ENCODE measurements at regions not wholly inside any gene's neighbourhood (a gene's known extent, or its start where the extent isn't known, plus 50 kb on each side); places are given as distances from the start of the nearest gene placed in this dataset.
"Not testable (repeated sequence)": the region's sequence is repeated elsewhere in the genome, so short reads cannot be mapped to it uniquely, and the experiment has no call there.

DNA sequence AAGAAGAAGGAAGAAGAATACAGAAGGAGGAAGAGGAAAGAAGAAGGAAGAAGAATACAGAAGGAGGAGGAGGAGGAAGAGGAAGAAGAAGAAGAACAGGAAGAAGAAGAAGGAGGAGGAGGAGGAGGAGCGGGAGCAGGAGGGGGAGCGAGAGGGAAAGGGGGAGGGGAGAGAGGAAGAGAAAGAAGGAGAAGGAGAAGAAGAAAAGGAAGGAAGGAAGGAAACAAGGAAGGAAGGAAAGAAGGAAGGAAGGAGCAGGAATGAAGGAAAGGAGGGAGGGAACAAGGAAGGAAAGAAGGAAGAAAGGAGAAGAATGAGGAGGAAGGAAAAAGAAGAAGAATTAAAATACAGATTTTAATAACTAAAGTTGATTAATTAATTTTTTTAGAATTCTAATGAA, 82.5 kb upstream of the PTPN13 start:
- intact Hi-C loops (cut with DNase I), result no loop called here
- ATAC-seq (no peak), DNase-seq (ENCODE audit: low spot score) (no peak)

DNA sequence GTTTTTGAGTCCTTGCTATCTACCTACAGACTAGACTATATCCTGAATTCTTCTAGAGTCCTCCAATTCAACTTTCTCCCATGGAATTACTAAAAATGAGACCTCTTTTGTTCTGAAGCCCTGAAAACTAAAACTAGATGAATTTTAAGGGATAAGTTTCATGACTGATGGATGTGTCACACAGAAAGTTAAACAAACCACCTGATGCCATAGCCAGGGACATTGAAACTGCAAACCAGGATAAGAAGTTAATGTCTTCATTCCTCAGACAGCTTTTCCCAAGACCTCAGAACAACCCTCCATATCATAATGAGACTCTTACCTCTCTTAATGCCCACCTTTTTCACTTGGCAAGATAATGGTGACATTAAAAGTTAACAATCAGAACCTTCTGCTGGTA, 81.5 kb upstream of the PTPN13 start:
- DNase-seq (ENCODE audit: low spot score) (no peak), ATAC-seq (no peak)
- intact Hi-C loops (cut with DNase I), result no loop called here

DNA sequence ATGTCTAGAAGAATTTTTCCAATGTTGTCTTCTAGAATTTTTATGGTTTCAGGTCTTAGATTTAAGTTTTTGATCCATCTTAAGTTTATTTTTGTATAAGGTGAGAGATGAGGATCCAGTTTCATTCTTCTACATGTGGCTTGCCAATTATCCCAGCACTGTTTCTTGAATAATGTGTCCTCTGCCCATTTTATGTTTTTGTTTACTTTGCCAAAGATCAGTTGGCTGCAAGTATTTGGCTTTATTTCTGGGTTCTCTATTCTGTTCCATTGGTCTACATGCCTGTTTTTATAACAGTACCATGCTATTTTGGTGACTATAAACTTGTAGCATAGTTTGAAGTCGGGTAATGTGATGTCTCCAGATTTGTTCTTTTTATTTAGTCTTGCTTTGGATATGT, 78.2 kb upstream of the PTPN13 start:
- DNase-seq (ENCODE audit: low spot score); intact Hi-C loops (cut with DNase I); ATAC-seq: not testable (repeated sequence)

DNA sequence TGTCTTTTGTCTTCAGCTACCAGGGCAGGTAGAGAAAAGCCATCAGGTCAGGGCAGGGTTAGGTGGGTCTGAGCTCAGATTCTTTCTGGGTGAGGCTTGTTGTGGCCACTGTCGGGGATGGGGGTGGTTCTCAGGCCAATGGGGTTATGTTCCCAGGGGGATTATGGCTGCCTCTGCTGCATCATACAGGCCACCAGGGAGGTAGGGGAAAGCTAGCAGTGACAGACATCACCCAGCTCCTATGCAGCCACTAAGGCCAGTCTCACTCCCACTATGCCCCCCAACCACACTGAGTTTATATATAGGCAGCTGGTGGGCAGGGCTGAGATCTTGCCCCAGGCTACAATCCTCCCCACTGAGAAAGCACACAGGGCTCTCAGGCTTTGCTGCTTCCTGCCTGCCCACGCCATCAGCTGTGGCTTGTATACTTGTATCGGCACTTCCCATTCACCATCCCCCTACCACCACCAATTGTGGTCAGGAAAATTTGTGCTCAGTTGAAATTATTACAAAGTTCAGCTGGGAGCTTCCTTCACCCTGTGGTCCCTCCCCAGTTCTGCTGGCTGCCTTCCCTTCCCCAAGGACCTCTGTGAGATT, 72.6 kb upstream of the PTPN13 start:
- DNase-seq (ENCODE audit: low spot score) (no peak), ATAC-seq (no peak)
- intact Hi-C loops (cut with DNase I), result no loop called here

DNA sequence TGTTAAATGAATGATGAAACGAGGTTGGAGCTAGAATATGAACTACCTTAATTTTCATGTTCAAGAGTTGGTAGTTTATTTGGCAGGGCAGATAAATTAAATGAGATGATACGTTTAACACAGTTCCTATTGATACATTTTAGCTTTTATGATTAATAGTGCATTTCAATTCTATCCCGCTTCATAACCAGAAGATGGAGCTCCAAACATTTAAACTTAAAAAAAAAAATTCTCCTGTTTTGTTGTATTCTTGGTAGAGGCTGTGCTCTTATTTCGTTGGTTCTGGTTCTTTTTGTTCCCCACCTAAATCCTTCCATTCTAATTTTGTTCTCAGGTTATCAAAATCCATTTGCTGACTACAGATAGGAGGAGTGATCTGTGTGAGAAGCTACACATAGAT, 71.8 kb upstream of the PTPN13 start:
- no peak for DNase-seq (ENCODE audit: low spot score)
- ATAC-seq, result no peak
- intact Hi-C loops (cut with DNase I), result no loop called here

DNA sequence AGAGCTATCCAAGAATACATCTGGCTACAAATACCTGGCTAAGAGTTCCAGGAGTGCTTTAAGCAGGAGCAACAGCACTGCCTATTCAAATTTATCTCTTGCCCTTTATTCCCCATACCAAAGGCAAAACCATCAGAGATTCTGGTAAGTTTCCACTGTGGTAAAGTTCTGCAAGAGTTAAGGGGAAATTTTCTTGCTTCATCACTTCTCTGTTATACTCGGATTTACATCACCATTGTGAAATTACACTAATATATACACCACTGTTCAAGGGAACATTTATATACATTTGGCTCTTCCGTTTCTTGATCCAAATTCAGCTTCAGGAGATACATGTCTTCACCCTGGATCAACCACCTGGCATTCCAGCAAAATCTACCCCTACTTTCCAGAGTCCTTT, 70.8 kb upstream of the PTPN13 start:
- ATAC-seq, result no peak

DNA sequence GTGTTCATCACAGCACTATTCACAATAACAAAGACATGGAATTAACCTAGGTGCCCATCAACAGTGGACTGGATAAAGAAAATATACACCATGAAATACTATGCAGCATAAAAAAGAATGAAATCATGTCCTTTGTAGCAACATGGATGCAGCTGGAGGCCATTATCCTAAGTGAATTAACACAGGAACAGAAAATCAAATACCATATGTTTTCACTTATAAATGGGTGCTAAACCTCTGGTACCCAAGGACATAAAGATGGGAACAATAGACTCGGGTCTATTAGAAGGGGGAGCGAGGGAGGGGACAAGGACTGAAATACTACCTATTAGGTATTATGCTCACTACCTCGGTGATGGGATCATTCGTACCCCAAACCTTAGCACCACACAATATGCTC, 66.4 kb upstream of the PTPN13 start:
- intact Hi-C loops (cut with DNase I); DNase-seq (ENCODE audit: low spot score); ATAC-seq: not testable (repeated sequence)

More for the DNA sequence above, 70.8 kb upstream of the PTPN13 start:
- intact Hi-C loops (cut with DNase I), result no loop called here
- no peak for DNase-seq (ENCODE audit: low spot score)

DNA sequence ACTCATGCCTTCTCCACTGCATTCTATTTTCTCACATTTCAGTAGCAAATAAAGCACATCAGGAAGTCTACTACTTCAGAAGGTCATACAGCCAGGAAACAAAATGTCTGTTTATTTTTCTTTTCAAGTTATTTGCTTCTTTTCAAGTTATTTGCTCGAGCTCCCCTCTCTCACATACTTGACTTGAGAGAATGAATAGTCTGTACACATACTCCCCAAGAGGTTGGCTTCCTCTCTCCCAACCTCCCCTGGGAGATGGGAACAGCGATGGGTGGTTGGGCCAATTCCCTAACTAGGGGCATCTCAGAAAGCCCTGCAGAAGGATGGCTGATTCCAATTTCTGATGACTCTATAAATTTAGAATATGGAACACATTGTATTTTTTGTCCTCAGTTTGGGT, 64.7 kb upstream of the PTPN13 start:
- intact Hi-C loops (cut with DNase I), result no loop called here
- no peak for ATAC-seq

DNA sequence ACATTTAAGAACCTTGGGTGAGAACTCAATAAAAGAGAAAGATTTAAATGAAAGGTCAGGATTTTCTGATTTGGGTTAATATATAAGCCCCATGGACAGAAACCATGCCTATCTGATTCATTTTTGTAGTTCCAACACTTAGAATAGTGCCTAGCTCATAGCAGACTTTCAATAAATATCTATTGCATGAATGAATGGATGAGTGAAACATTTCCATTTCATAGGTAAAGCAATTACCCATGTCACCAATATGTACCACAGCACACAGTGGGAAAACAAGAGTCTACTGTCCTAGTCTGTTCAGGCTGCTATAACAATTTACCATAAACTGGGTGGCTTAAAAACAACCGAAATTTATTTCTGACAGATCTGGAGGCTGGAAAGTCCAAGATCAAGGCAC, 63.9 kb upstream of the PTPN13 start:
- intact Hi-C loops (cut with DNase I), result no loop called here
- DNase-seq (ENCODE audit: low spot score), result no peak
- ATAC-seq, result no peak

More for the DNA sequence above, 64.7 kb upstream of the PTPN13 start:
- no peak for DNase-seq (ENCODE audit: low spot score)

DNA sequence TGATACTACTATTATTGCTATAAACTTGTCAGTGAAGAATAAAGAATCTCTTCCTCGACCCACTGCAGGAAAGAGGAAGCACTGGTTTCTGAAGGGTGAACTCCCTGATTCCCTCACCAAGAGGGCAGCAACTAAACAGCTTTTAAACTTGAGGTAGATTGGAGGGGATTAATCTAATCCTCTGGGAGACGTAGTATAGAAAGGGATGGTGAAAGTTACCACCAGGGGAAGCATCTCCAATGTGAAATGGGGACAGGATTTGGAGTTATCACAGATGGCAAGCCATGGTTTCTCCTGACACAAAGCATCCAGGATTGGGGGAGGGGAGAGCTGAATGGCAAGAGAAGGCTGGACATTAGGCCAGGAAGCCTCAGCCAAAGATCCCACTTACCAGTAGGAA, 62.7 kb upstream of the PTPN13 start:
- DNase-seq (ENCODE audit: low spot score) (no peak), ATAC-seq (no peak)
- intact Hi-C loops (cut with DNase I), result no loop called here

DNA sequence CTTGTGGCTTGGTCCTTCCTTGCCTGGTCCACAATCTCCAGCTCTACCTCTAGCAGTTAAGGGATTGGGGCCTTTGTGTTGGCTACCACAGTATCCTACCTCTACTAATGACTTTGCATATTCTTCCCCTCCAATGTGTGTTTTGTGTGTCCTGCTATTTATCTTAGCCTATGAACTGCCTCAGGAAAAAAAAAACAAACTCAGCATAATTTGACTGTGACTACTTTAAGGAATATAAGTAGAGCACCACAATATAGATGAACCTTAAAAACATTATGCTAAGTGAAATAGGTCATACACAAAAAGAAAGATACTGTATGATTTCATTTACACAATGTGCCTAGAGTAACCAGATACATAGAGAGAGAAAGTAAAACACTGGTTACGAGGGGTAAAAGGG, 61.3 kb upstream of the PTPN13 start:
- intact Hi-C loops (cut with DNase I), result no loop called here
- no peak for ATAC-seq
- DNase-seq (ENCODE audit: low spot score), result no peak

DNA sequence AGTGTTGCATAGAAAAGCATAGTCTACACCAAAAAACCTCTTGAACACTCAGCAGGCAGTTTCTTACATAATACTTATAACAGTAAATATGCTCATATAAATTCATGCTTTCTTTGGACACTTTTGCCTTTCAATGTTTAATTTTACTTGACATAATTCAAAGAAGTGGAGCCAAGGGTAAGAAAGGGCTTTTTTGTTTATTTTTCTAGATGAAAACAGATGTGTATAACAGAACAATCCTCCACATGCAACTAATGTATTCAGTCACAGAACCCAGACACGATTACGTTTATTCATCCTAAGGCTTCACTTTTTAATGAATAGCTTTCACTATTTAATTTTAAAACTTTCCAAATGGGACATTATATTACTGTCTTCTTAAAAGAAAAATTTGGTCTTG, 58.0 kb upstream of the PTPN13 start:
- no peak for DNase-seq (ENCODE audit: low spot score)
- intact Hi-C loops (cut with DNase I), result no loop called here
- ATAC-seq, result no peak

DNA sequence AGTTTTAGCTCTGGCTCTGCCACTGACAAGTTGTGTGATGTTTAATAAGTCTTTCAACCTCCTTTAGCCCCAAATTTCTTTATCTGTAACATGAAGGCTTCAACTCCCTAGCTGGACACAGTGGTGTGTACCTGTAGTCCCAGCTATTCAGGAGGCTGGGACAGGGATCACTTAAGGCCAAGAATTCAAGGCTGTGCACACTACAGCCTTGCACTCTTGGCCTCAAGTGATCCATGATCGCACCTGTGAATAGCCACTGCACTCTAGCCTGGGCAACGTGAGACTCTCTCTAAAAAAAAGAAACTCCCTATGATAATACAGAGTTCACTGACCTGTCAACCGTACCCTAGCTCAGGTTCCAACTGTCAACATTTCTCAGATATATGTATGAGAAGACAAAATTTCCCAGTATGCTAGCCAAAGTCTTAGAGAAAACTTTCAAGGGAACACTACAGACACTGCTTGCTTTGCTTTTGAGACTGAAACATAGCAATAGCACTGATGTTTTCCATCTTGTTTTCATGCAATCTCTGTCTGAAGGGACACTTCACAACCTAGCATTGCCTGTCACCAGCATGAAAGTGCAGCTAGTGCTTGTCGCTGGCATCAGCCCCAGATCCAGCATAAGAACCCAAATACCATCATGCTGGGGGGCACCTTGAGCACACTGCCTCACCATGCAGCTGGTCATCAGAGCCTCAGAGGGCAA, 51.6 kb upstream of the PTPN13 start:
- no peak for DNase-seq (ENCODE audit: low spot score)
- no peak for ATAC-seq
- intact Hi-C loops (cut with DNase I), result no loop called here

DNA sequence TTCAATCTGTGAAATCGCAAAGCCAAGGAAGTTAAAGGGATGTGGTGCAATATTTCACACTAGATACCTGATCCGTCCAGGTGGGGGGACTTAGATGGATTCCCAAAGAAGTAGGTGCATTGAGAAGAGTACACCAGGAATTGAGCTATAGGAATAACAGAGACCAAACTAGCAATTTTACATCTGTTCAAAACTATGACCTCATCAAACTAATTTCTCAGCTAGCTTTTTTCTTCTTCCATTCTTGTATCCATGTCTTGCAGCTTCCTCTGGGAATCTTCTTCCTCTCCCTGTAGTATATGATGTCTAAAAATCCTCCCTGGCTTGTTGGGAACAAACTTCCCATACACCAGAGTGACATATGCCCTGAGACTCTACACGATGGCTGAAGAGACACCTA, 51.0 kb upstream of the PTPN13 start:
- intact Hi-C loops (cut with DNase I), result no loop called here
- DNase-seq (ENCODE audit: low spot score) (no peak), ATAC-seq (no peak)

DNA sequence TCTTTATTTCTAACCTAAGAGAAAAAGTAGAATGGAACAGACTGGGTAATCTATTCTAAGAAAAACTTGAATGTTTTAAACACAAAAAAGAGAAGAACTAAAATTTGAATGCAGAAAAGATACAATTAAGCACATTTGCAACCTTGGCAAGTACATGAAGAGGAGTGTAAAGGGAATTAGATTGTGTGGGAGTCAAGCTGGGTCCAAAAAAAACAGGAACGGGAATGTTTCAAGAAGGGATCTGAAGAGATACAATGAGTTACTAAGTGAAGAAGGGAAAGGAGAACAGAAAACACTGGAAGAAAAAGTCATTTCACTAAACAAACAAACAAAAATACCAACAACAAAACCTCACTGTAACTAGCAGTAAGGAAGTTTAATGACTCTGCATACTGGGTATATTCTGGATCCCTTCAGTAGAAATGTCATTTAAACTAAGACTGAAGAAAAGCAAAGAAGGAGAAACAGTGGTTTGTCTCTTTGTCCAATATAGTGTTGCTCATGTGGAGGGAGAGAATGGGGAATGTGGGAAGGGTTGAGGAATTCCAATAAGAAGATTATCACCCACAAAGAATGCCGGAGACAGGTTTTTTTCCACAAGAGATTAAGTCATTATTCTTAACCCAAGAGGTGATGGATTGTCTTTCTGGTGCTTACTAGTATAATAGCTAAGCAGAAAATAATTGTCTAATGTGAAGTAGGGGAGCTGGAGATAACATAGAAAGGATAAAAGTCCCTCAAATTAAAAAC, 50.4 kb upstream of the PTPN13 start:
- ATAC-seq (peak; percentile 74), DNase-seq (ENCODE audit: low spot score) (no peak)
- intact Hi-C loops (cut with DNase I), result no loop called here

DNA sequence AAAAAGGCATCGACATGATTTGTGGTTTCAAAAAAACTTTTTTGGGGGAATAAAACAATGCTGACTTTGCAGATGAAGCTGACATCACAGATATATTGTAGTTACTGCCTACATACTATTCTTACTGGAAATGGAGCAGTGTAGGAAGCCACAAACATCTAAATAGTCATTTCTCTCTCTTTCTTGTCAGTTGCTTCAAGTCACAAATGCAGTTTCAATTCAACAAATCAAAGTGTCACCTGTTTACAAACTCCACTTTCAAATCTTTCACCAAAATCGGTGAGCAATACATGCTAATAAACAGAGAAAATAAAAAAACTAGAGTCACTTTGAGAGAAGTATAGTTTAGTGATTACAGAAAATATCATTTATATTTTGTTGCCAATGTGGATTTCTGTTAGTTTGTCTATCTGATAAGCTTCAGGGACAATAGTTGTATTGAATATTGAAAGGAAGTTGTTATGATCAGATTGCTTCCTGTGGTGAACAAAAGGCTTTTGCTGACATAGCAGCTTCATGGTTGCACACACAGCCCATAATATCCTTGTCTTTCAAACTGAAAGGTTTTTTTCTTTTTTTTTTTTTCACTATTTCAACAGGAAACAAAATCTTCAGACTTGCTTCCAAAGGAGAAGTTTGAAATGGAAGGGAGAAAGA, 49.7 kb upstream of the PTPN13 start:
- intact Hi-C loops (cut with DNase I), result no loop called here
- DNase-seq (ENCODE audit: low spot score), result no peak
- no peak for ATAC-seq
